ENCODE measurements at regions not wholly inside any gene's neighbourhood (a gene's known extent, or its start where the extent isn't known, plus 50 kb on each side); places are given as distances from the start of the nearest gene placed in this dataset.

DNA sequence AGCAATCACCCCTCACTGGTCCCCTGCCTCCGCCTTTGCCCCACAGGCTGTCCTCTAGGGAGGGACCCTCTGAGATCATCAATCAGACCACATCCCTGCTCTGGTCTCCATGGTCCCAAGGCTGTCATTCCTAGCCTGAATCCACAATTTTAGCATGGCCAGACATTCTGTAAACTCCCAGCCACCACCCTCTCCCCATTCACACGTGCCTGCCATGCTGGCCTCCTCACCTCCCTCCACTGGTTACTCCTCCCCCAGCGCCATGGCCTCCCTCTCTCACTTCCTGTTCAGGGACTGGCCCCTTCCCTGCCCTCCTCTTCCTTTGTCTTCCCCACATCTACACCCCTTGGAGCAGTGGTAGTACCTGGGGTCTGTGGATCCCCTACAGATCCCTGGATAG is 150.7 kb upstream of the MLN start:
- TF ChIP-seq POLR2AphosphoS5 (IDR thresholded peaks at IDR 0.05; ENCODE audit: low read depth, low read length) (no peak), TAF1 (IDR thresholded peaks at IDR 0.05; ENCODE audit: low read depth, low read length) (no peak), POLR2A (IDR thresholded peaks at IDR 0.05; ENCODE audit: low read depth, low read length) (no peak), SPI1 (IDR thresholded peaks at IDR 0.05; ENCODE audit: low read depth, low read length) (no peak), PAX5 (IDR thresholded peaks at IDR 0.05; ENCODE audit: insufficient read depth, low read length, severe bottlenecking) (no peak)
